K562 (cell line): ENCODE measurements at regions not wholly inside any gene's neighbourhood (a gene's known extent, or its start where the extent isn't known, plus 50 kb on each side); places are given as distances from the start of the nearest gene placed in this dataset.

Source experiments
- ATAC-seq: fragments of 200-7000 bp; cut with Tn5 transposase; 3 replicates; pipeline ENCODE4 v1.9.1; 2020; ENCODE audit warnings: moderate library complexity
- BruUV-seq: library from RNA; stranded (reverse); fragments of 400-500 nt; replicated peaks from 2 replicates; lab custom pipeline; 2021; lab: Mats Ljungman, UMichigan
- CTCF ChIA-PET: fragments of 300-600 bp; formaldehyde crosslinking; extraction: SDS; loops from one replicate; lab custom pipeline; 2021; ENCODE audit warnings: low intra/inter-chr PET ratio; lab: Yijun Ruan, JAX
- POLR2A ChIA-PET: fragments of 300-600, 350-650 bp; sonication (Branson Sonifier 250); formaldehyde crosslinking; extraction: SDS; loops from one replicate; lab custom pipeline; 2021; ENCODE audit warnings: antibody characterized with exemption, inconsistent platforms; lab: Yijun Ruan, JAX
- DNase-seq, 4 experiments: peaks; one replicate each; pipeline versions ENCODE4 v3.0.0 to v3.0.0-alpha.2; 2011 to 2018; ENCODE audit warnings: low spot score in 3 of 4, mixed read lengths in 3 of 4; ENCODE audit errors: extremely low read depth in 1 of 4
- FAIRE-seq: peaks from 2 replicates; lab custom pipeline; 2011; peaks lifted over from hg19 to GRCh38; lab: Jason Lieb, UNC
- H2AFZ ChIP-seq: 2 replicates; pipeline ENCODE4 v1.6.0; 2011; ENCODE audit warnings: low read depth, low read length, control low read depth, inconsistent platforms
- H3K27ac ChIP-seq: fragments of 200-600 bp; 3 replicates; pipeline ENCODE4 v1.8.0; 2011; ENCODE audit warnings: low read depth, mild to moderate bottlenecking, control low read depth, inconsistent platforms, low read length, moderate library complexity, mixed read lengths; ENCODE audit errors: extremely low read depth
- H3K27me3 ChIP-seq, 2 experiments: fragments of 300-600 bp in 1 of 2; 2 replicates in 1 of 2; 3 replicates in 1 of 2; pipeline versions ENCODE4 v1.6.0 to v1.8.0; 2011; ENCODE audit warnings: inconsistent platforms in 2 of 2, low read length in 2 of 2, mild to moderate bottlenecking in 1 of 2, mixed read lengths in 1 of 2, moderate library complexity in 1 of 2; ENCODE audit not compliant: control insufficient read depth in 2 of 2, insufficient read depth in 2 of 2
- H3K36me3 ChIP-seq: fragments of 300-600 bp; 3 replicates; pipeline ENCODE4 v1.8.0; 2011; ENCODE audit warnings: mild to moderate bottlenecking, low read length, inconsistent platforms; ENCODE audit not compliant: control insufficient read depth, insufficient read depth
- H3K4me1 ChIP-seq, 2 experiments: fragments of 200-600 bp in 1 of 2; replicated peaks in 1 of 2; 2 replicates in 1 of 2; 3 replicates in 1 of 2; pipeline versions ENCODE4 v1.5.1 to v1.8.0; 2011; ENCODE audit warnings: inconsistent platforms in 2 of 2, low read length in 2 of 2, mild to moderate bottlenecking in 1 of 2, mixed read lengths in 1 of 2, moderate library complexity in 1 of 2; ENCODE audit not compliant: control insufficient read depth in 2 of 2, insufficient read depth in 2 of 2
- H3K4me2 ChIP-seq: 2 replicates; pipeline ENCODE4 v1.6.1; 2011; ENCODE audit warnings: low read length, control low read depth, inconsistent platforms, mixed read lengths; ENCODE audit not compliant: insufficient read depth
- H3K4me3 ChIP-seq: fragments of 200-600 bp; sonication (generic), shearing (Covaris generic); 2 replicates; pipeline ENCODE4 v1.5.1; 2016; ENCODE audit warnings: control low read depth, inconsistent platforms
- H3K79me2 ChIP-seq: fragments of 200-600 bp; 3 replicates; pipeline ENCODE4 v1.8.0; 2011; ENCODE audit warnings: low read length, inconsistent platforms; ENCODE audit not compliant: control insufficient read depth, insufficient read depth
- H3K9ac ChIP-seq, 2 experiments: 2 replicates each; pipeline versions ENCODE4 v1.6.0 to v1.6.1; 2011; ENCODE audit warnings: low read depth in 2 of 2, low read length in 2 of 2, control low read depth in 1 of 2, inconsistent platforms in 1 of 2, mild to moderate bottlenecking in 1 of 2, mixed read lengths in 1 of 2; ENCODE audit not compliant: insufficient read depth in 1 of 2
- H3K9me1 ChIP-seq: one replicate; pipeline ENCODE4 v1.6.0; 2011; ENCODE audit warnings: inconsistent platforms, mild to moderate bottlenecking, low read length, moderate library complexity; ENCODE audit not compliant: control insufficient read depth, insufficient read depth
- H3K9me3 ChIP-seq: replicated peaks from 2 replicates; pipeline ENCODE4 v1.5.1; 2011; ENCODE audit warnings: low read depth, low read length, inconsistent platforms; ENCODE audit not compliant: control insufficient read depth, insufficient read depth
- H4K20me1 ChIP-seq: replicated peaks from 2 replicates; pipeline ENCODE4 v1.6.1; 2011; ENCODE audit warnings: low read length, inconsistent platforms, mixed read lengths; ENCODE audit not compliant: control insufficient read depth, insufficient read depth
- CCNT2 ChIP-seq: IDR thresholded peaks from 2 replicates; pipeline ENCODE4 v1.6.1; 2011; ENCODE audit warnings: borderline replicate concordance, low read depth, mild to moderate bottlenecking, moderate library complexity, mixed read lengths, low read length; ENCODE audit not compliant: insufficient read length; ENCODE audit errors: extremely low read depth
- CEBPB ChIP-seq: fragments of 450-650 bp; IDR thresholded peaks from 2 replicates; pipeline ENCODE4 v1.6.1; 2016; ENCODE audit warnings: missing genetic modification characterization, missing compliant biosample characterization
- CEBPG ChIP-seq, 3 experiments: fragments of 200-800 bp in 1 of 3; sonication (Bioruptor generic) in 1 of 3; sonication (generic) in 1 of 3; formaldehyde crosslinking in 1 of 3; IDR thresholded peaks in 2 of 3; conservative IDR thresholded peaks in 1 of 3; 2 replicates each; pipeline versions ENCODE4 v1.6.1 to v1.8.0; 2016 to 2022; ENCODE audit warnings: missing compliant biosample characterization in 2 of 3, missing genetic modification characterization in 2 of 3, mild to moderate bottlenecking in 1 of 3, missing genetic modification reagents in 1 of 3
- HMBOX1 ChIP-seq: sonication (generic); IDR thresholded peaks from 2 replicates; pipeline ENCODE4 v1.6.1; 2016
- IRF2 ChIP-seq: sonication (generic); formaldehyde crosslinking; IDR thresholded peaks from 2 replicates; pipeline ENCODE4 v1.8.1; 2022; ENCODE audit warnings: mild to moderate bottlenecking, missing genetic modification reagents
- L3MBTL2 ChIP-seq: fragments of 450-650 bp; IDR thresholded peaks from 2 replicates; pipeline ENCODE4 v1.6.1; 2016; ENCODE audit warnings: mild to moderate bottlenecking, moderate library complexity
- MCM2 ChIP-seq: fragments of 450-650 bp; IDR thresholded peaks from 2 replicates; pipeline ENCODE4 v1.6.1; 2017; ENCODE audit warnings: low read depth, mild to moderate bottlenecking
- NCOR1 ChIP-seq: fragments of 450-650 bp; IDR thresholded peaks from 2 replicates; pipeline ENCODE4 v1.6.1; 2016; ENCODE audit warnings: mild to moderate bottlenecking, moderate library complexity
- TBL1XR1 ChIP-seq, 2 experiments: IDR thresholded peaks; 2 replicates each; pipeline ENCODE4 v1.6.1; 2012; ENCODE audit warnings: improper control_type of control experiment in 2 of 2, low read length in 2 of 2, mild to moderate bottlenecking in 1 of 2
- TCF3 ChIP-seq: sonication (generic); formaldehyde crosslinking; IDR thresholded peaks from 2 replicates; pipeline ENCODE4 v1.4.0; 2020; ENCODE audit warnings: mild to moderate bottlenecking, missing genetic modification reagents
- ZFP30 ChIP-seq: fragments of 250-450 bp; sonication (Bioruptor Pico); IDR thresholded peaks from 2 replicates; pipeline ENCODE4 v1.8.0; 2022; ENCODE audit warnings: moderate library complexity, mild to moderate bottlenecking, inconsistent platforms, borderline replicate concordance
- ZNF282 ChIP-seq: sonication (generic); formaldehyde crosslinking; IDR thresholded peaks from 2 replicates; pipeline ENCODE4 v1.8.1; 2023; ENCODE audit warnings: missing genetic modification reagents
- ZNF3 ChIP-seq: fragments of 250-450 bp; sonication (Bioruptor Pico); IDR thresholded peaks from 2 replicates; pipeline ENCODE4 v1.5.0; 2021; ENCODE audit warnings: mild to moderate bottlenecking, moderate library complexity
- ZNF592 ChIP-seq: fragments of 450-650 bp; IDR thresholded peaks from 2 replicates; pipeline ENCODE4 v1.6.1; 2017; ENCODE audit warnings: antibody characterized with exemption, mild to moderate bottlenecking
- ZNF76 ChIP-seq: fragments of 250-450 bp; sonication (Bioruptor Pico); IDR thresholded peaks from 2 replicates; pipeline ENCODE4 v1.4.0; 2020; ENCODE audit warnings: mild to moderate bottlenecking, moderate library complexity, borderline replicate concordance
- WGBS: fragments of 100-300 bp; shearing (Covaris generic); methylation state at CpG from one replicate; pipeline ENCODE4 v1.1.6; 2016; ENCODE audit warnings: low coverage, mixed read lengths; ENCODE audit not compliant: insufficient coverage; ENCODE audit errors: missing lambda C conversion rate; 5-methylcytosine and 5-hydroxymethylcytosine counted together
- in situ Hi-C: fragments of 300-500 bp; cut with MboI; formaldehyde crosslinking; loops from 4 replicates; pipeline ENCODE4 v1.15.0; 2018; ENCODE audit warnings: inconsistent platforms, mixed read lengths
- intact Hi-C: fragments of 100-400 bp; cut with micrococcal nuclease; formaldehyde crosslinking; loops from 2 replicates; pipeline ENCODE4 v1.14.2; 2022

GRCh38 chr12:68446901-68447796 lies 115.0 kb upstream of the MDM1 start:
- H3K4me1 ChIP-seq = peaks cover 0 to 32% of the 10 kb centered on the region in 2 experiments; a peak in 3 of 5 replicates
- intact Hi-C loops = no loop called here
- H3K9me3 ChIP-seq = no peaks in the 10 kb centered on the region
- no peak for DNase-seq
- CTCF ChIA-PET = no interaction called here
- in situ Hi-C loops = no loop called here
- FAIRE-seq = no peak
- H3K36me3 ChIP-seq = no peaks in the 10 kb centered on the region
- H4K20me1 ChIP-seq = no peaks in the 10 kb centered on the region
- no peak overlapping the region for H3K4me3 ChIP-seq
- no peak overlapping the region for H3K9ac ChIP-seq
- POLR2A ChIA-PET = no interaction called here
- peak overlapping the region; percentile 36; the same call in 1 of the 3 replicates for H3K27ac ChIP-seq
- H3K79me2 ChIP-seq = no peaks in the 10 kb centered on the region
- H3K9me1 ChIP-seq = no peaks in the 10 kb centered on the region
- 20% methylated on average over 7 of the region's 7 CpGs for WGBS
- no peaks in the 10 kb centered on the region for H3K27me3 ChIP-seq
- peak; percentile 65 for ATAC-seq
- no TSS peak for BruUV-seq
- H3K4me2 ChIP-seq = peak overlapping the region; percentile 43; the same call in 1 of the 2 replicates
- peak overlapping the region; percentile 72 for H2AFZ ChIP-seq
- TF ChIP-seq ZFP30 (CRISPR knock-in tag) (no peak), CEBPG (CRISPR knock-in tag; IDR thresholded peaks at IDR 0.05) (peak; percentile 42; the same call in 1 of the 2 replicates), CEBPG (tag; conservative IDR thresholded peaks at IDR 0.05 in 1 of 2, IDR thresholded peaks at IDR 0.05 in 1 of 2) (peak; percentile 59 to 82; a peak in 2 of 4 replicates), CEBPB (tag) (peak; percentile 95), MCM2 (no peak), TCF3 (CRISPR knock-in tag) (no peak), IRF2 (CRISPR knock-in tag) (no peak), TBL1XR1 (IDR thresholded peaks at IDR 0.05; ENCODE audit: low read length in 2 of 2) (no peak), ZNF3 (CRISPR knock-in tag) (no peak), ZNF282 (CRISPR knock-in tag) (no peak), ZNF76 (CRISPR knock-in tag) (no peak), CCNT2 (no peak), L3MBTL2 (no peak), ZNF592 (0 out of 2 replicates have a peak, but pooled peaks have one; percentile 29), NCOR1 (no peak), HMBOX1 (0 out of 2 replicates have a peak, but pooled peaks have one; percentile 16)
